IMR-90 (cell line): ENCODE measurements at regions not wholly inside any gene's neighbourhood (a gene's known extent, or its start where the extent isn't known, plus 50 kb on each side); places are given as distances from the start of the nearest gene placed in this dataset.

Source experiments
- ATAC-seq: fragments of 200-7000 bp; cut with Tn5 transposase; 2 replicates; pipeline ENCODE4 v1.9.1; 2020; ENCODE audit warnings: low read depth, mild to moderate bottlenecking, moderate library complexity
- BruUV-seq: library from RNA; stranded (reverse); fragments of 400-500 nt; replicated peaks from 2 replicates; lab custom pipeline; 2021; lab: Mats Ljungman, UMichigan
- CTCF ChIA-PET: fragments of 300-600 bp; formaldehyde crosslinking; extraction: SDS; loops from one replicate; lab custom pipeline; 2021; ENCODE audit warnings: antibody characterized with exemption; lab: Yijun Ruan, JAX
- POLR2A ChIA-PET: fragments of 300-600 bp; sonication (Branson Sonifier 250); formaldehyde crosslinking; loops from one replicate; lab custom pipeline; 2022; ENCODE audit warnings: antibody characterized with exemption; ENCODE audit not compliant: unreplicated experiment; lab: Charles Lee
- DNase-seq: peaks from one replicate; pipeline ENCODE4 v3.0.0; 2013
- H2AFZ ChIP-seq: replicated peaks from 2 replicates; pipeline ENCODE3; 2013; ENCODE audit warnings: low read length, mild to moderate bottlenecking; ENCODE audit not compliant: poor library complexity
- H2AK5ac ChIP-seq: 2 replicates; pipeline ENCODE4 v1.6.1; 2013; ENCODE audit warnings: low read depth, low read length, inconsistent platforms
- H2AK9ac ChIP-seq: replicated peaks from 2 replicates; pipeline ENCODE3; 2013; ENCODE audit warnings: mild to moderate bottlenecking, low read depth, low read length, moderate library complexity; ENCODE audit not compliant: poor library complexity
- H2BK120ac ChIP-seq: 2 replicates; pipeline ENCODE4 v1.6.1; 2013; ENCODE audit warnings: low read depth, low read length, inconsistent platforms
- H2BK15ac ChIP-seq: 3 replicates; pipeline ENCODE4 v1.6.1; 2013; ENCODE audit warnings: low read depth, low read length, inconsistent platforms
- H2BK20ac ChIP-seq: 2 replicates; pipeline ENCODE4 v1.6.1; 2013; ENCODE audit warnings: low read depth, mild to moderate bottlenecking, inconsistent platforms, low read length, moderate library complexity
- H2BK5ac ChIP-seq: 2 replicates; pipeline ENCODE4 v1.6.1; 2013; ENCODE audit warnings: mild to moderate bottlenecking, low read depth, low read length, inconsistent platforms; ENCODE audit not compliant: poor library complexity, severe bottlenecking
- H3K14ac ChIP-seq: replicated peaks from 2 replicates; pipeline ENCODE4 v1.6.1; 2013; ENCODE audit warnings: low read depth, low read length, inconsistent platforms
- H3K18ac ChIP-seq: 2 replicates; pipeline ENCODE4 v1.6.1; 2013; ENCODE audit warnings: low read depth, low read length, control low read depth
- H3K23ac ChIP-seq: 2 replicates; pipeline ENCODE4 v1.6.1; 2013; ENCODE audit warnings: low read depth, low read length, inconsistent platforms
- H3K27ac ChIP-seq: 2 replicates; pipeline ENCODE4 v1.5.1; 2013; ENCODE audit warnings: mild to moderate bottlenecking, control low read depth, low read length; ENCODE audit not compliant: insufficient read depth
- H3K27me3 ChIP-seq: 2 replicates; pipeline ENCODE4 v1.6.1; 2013; ENCODE audit warnings: low read length; ENCODE audit not compliant: control insufficient read depth, insufficient read depth
- H3K36me3 ChIP-seq: 2 replicates; pipeline ENCODE4 v1.6.1; 2013; ENCODE audit warnings: low read length, mixed read lengths; ENCODE audit not compliant: control insufficient read depth, insufficient read depth
- H3K4ac ChIP-seq: 2 replicates; pipeline ENCODE4 v1.6.1; 2013; ENCODE audit warnings: low read depth, low read length, inconsistent platforms
- H3K4me1 ChIP-seq: 2 replicates; pipeline ENCODE4 v1.6.1; 2013; ENCODE audit warnings: low read length, mixed read lengths; ENCODE audit not compliant: control insufficient read depth, insufficient read depth
- H3K4me2 ChIP-seq: 2 replicates; pipeline ENCODE4 v1.6.1; 2013; ENCODE audit warnings: low read depth, mild to moderate bottlenecking, control low read depth, low read length, moderate library complexity
- H3K4me3 ChIP-seq: 2 replicates; pipeline ENCODE4 v1.5.1; 2013; ENCODE audit warnings: low read depth, mild to moderate bottlenecking, control low read depth, low read length, moderate library complexity; ENCODE audit not compliant: insufficient read depth
- H3K56ac ChIP-seq: 2 replicates; pipeline ENCODE4 v1.6.1; 2013; ENCODE audit warnings: low read length, inconsistent platforms; ENCODE audit not compliant: insufficient read depth; ENCODE audit errors: extremely low read depth
- H3K79me1 ChIP-seq, 2 experiments: 2 replicates each; pipeline ENCODE4 v1.6.1; 2013; ENCODE audit warnings: low read length in 2 of 2, inconsistent platforms in 1 of 2, low read depth in 1 of 2
- H3K9ac ChIP-seq: 2 replicates; pipeline ENCODE4 v1.6.1; 2013; ENCODE audit warnings: low read depth, low read length, control low read depth
- H3K9me1 ChIP-seq: 2 replicates; pipeline ENCODE4 v1.6.1; 2013; ENCODE audit warnings: low read length, inconsistent platforms; ENCODE audit not compliant: insufficient read depth
- H3K9me3 ChIP-seq: 2 replicates; pipeline ENCODE4 v1.6.1; 2013; ENCODE audit warnings: low read length; ENCODE audit not compliant: control insufficient read depth, insufficient read depth
- H4K20me1 ChIP-seq: 2 replicates; pipeline ENCODE4 v1.6.1; 2013; ENCODE audit warnings: low read length, inconsistent platforms; ENCODE audit not compliant: insufficient read depth
- H4K5ac ChIP-seq: 2 replicates; pipeline ENCODE4 v1.6.1; 2013; ENCODE audit warnings: mild to moderate bottlenecking, low read depth, low read length, control low read depth
- H4K8ac ChIP-seq, 2 experiments: 2 replicates each; pipeline ENCODE4 v1.6.1; 2013; ENCODE audit warnings: low read depth in 2 of 2, low read length in 2 of 2, control low read depth in 1 of 2, inconsistent platforms in 1 of 2
- H4K91ac ChIP-seq: 2 replicates; pipeline ENCODE4 v1.6.1; 2013; ENCODE audit warnings: low read depth, low read length, inconsistent platforms; ENCODE audit not compliant: insufficient read depth
- CTCF ChIP-seq: conservative IDR thresholded peaks from 2 replicates; pipeline ENCODE4 v1.5.1; 2012; ENCODE audit warnings: mild to moderate bottlenecking, low read depth, low read length, improper control_type of control experiment
- RFX5 ChIP-seq: IDR thresholded peaks from 2 replicates; pipeline ENCODE4 v1.8.0; 2012; ENCODE audit warnings: low read depth, mild to moderate bottlenecking, low read length, moderate library complexity
- WGBS, 2 experiments: methylation state at CpG; one replicate each; pipeline versions ENCODE4 v1.1.5 to v1.1.7; 2013; ENCODE audit warnings: missing lambda C conversion rate in 2 of 2; ENCODE audit not compliant: insufficient read length in 1 of 2; ENCODE audit errors: extremely low coverage in 2 of 2; 5-methylcytosine and 5-hydroxymethylcytosine counted together
- dilution Hi-C: fragments of 300-500 bp; cut with HindIII; formaldehyde crosslinking; loops from one replicate; pipeline ENCODE4 v1.14.3; 2018; ENCODE audit warnings: low sequenced_read_pairs; ENCODE audit not compliant: unreplicated experiment
- in situ Hi-C: fragments of 300-500 bp; cut with MboI; formaldehyde crosslinking; loops from 3 replicates; pipeline ENCODE4 v1.14.3; 2019; ENCODE audit warnings: low sequenced_read_pairs, inconsistent platforms, mixed read lengths
- intact Hi-C: fragments of 100-400 bp; cut with micrococcal nuclease; formaldehyde crosslinking; loops from 2 replicates; pipeline ENCODE4 v1.10.0; 2022

GRCh38 chr5:34469971-34470370 is 186.2 kb upstream of the RAI14 start:
- Histone ChIP-seq H3K36me3 (no peaks in the 10 kb centered on the region), H3K23ac (no peak overlapping the region), H3K4me2 (no peak overlapping the region), H4K91ac (no peak overlapping the region), H2BK5ac (no peak overlapping the region), H3K4me3 (no peak overlapping the region), H2AFZ (no peak overlapping the region), H3K56ac (no peak overlapping the region), H3K27ac (no peak overlapping the region), H2BK20ac (no peak overlapping the region), H2BK15ac (no peak overlapping the region), H3K79me1 (no peaks in the 10 kb centered on the region), H3K18ac (no peak overlapping the region), H4K8ac (no peak overlapping the region), H4K5ac (no peak overlapping the region), H3K9me3 (no peaks in the 10 kb centered on the region), H3K14ac (no peak overlapping the region), H3K4me1 (0 out of 2 replicates have a peak, but pooled peaks cover under 1% of the 10 kb centered on the region), H3K9me1 (no peaks in the 10 kb centered on the region), H3K27me3 (peaks cover 9% of the 10 kb centered on the region), H2BK120ac (no peak overlapping the region), H3K9ac (no peak overlapping the region), H2AK5ac (no peak overlapping the region), H4K20me1 (no peaks in the 10 kb centered on the region), H3K4ac (no peak overlapping the region), H2AK9ac (no peak overlapping the region)
- in situ Hi-C loops (loop anchor here (10.0 to 25.0 kb wide), 2 partner anchors 535 to 1033 kb away; partner anchors contain the start of gene TARS1), intact Hi-C loops (loop anchor here (5.0 to 10.0 kb wide), 2 partner anchors 617 to 1455 kb away; no protein-coding TSS in a partner anchor), dilution Hi-C loops (no loop called here)
- WGBS, 2 experiments: no CpG with 5 or more reads among the region's 3 CpGs
- no TSS peak for BruUV-seq
- ATAC-seq: no peak
- POLR2A ChIA-PET: no interaction called here
- no peak for DNase-seq
- CTCF ChIA-PET: no interaction called here
- TF ChIP-seq RFX5 (no peak), CTCF (no peak)
